SK-N-SH treated with all-trans-retinoic acid at 6 μM for 48 hours (cell line): ENCODE measurements at regions not wholly inside any gene's neighbourhood (a gene's known extent, or its start where the extent isn't known, plus 50 kb on each side); places are given as distances from the start of the nearest gene placed in this dataset.

Source experiments
- ATAC-seq: fragments of 200-7000 bp; cut with Tn5 transposase; 3 replicates; pipeline ENCODE4 v1.9.1; 2020; ENCODE audit warnings: mild to moderate bottlenecking, moderate library complexity
- BACH2 ChIP-seq: fragments of 250-450 bp; sonication (Bioruptor Pico); IDR thresholded peaks from 2 replicates; pipeline ENCODE4 v1.9.0; 2021; ENCODE audit warnings: mild to moderate bottlenecking, borderline replicate concordance
- ESRRG ChIP-seq: fragments of 250-450 bp; sonication (Bioruptor Pico); IDR thresholded peaks from 2 replicates; pipeline ENCODE4 v1.6.1; 2021; ENCODE audit warnings: mild to moderate bottlenecking
- GLIS3 ChIP-seq: fragments of 250-450 bp; sonication (Bioruptor Pico); IDR thresholded peaks from 2 replicates; pipeline ENCODE4 v1.5.0; 2020; ENCODE audit warnings: mild to moderate bottlenecking, moderate library complexity
- ISL1 ChIP-seq: fragments of 250-450 bp; sonication (Bioruptor Pico); IDR thresholded peaks from 2 replicates; pipeline ENCODE4 v2.1.2; 2022; ENCODE audit warnings: mild to moderate bottlenecking, moderate library complexity
- OSR1 ChIP-seq: fragments of 250-450 bp; sonication (Bioruptor Pico); IDR thresholded peaks from 2 replicates; pipeline ENCODE4 v1.8.0; 2022; ENCODE audit warnings: moderate library complexity, mild to moderate bottlenecking, inconsistent platforms
- PPARA ChIP-seq: fragments of 250-450 bp; sonication (Bioruptor Pico); IDR thresholded peaks from 2 replicates; pipeline ENCODE4 v1.5.0; 2020; ENCODE audit warnings: mild to moderate bottlenecking, borderline replicate concordance
- RARB ChIP-seq: fragments of 250-450 bp; sonication (Bioruptor Pico); IDR thresholded peaks from 2 replicates; pipeline ENCODE4 v1.8.0; 2021; ENCODE audit warnings: mild to moderate bottlenecking, moderate library complexity
- SNAI2 ChIP-seq: fragments of 250-450 bp; sonication (Bioruptor Pico); IDR thresholded peaks from 2 replicates; pipeline ENCODE4 v1.5.0; 2020; ENCODE audit warnings: mild to moderate bottlenecking, moderate library complexity
- TCF4 ChIP-seq: fragments of 250-450 bp; sonication (Bioruptor Pico); IDR thresholded peaks from 2 replicates; pipeline ENCODE4 v1.8.0; 2021; ENCODE audit warnings: mild to moderate bottlenecking, moderate library complexity, borderline replicate concordance
- TOX ChIP-seq: fragments of 250-450 bp; sonication (Bioruptor Pico); IDR thresholded peaks from 2 replicates; pipeline ENCODE4 v1.8.0; 2021; ENCODE audit warnings: mild to moderate bottlenecking, moderate library complexity, borderline replicate concordance
- ZC3H10 ChIP-seq: fragments of 250-450 bp; sonication (Bioruptor Pico); IDR thresholded peaks from 2 replicates; pipeline ENCODE4 v1.5.1; 2021; ENCODE audit warnings: mild to moderate bottlenecking, moderate library complexity
- ZFP3 ChIP-seq: fragments of 250-450 bp; sonication (Bioruptor Pico); IDR thresholded peaks from 2 replicates; pipeline ENCODE4 v1.5.0; 2020; ENCODE audit warnings: mild to moderate bottlenecking, moderate library complexity
- ZNF70 ChIP-seq: fragments of 450-650 bp; formaldehyde crosslinking; IDR thresholded peaks from 2 replicates; pipeline ENCODE4 v1.5.0; 2020; ENCODE audit warnings: mild to moderate bottlenecking, moderate library complexity
- TF ChIP-seq, protein P1 (sequence below): fragments of 250-450 bp; sonication (Bioruptor Pico); IDR thresholded peaks from 2 replicates; pipeline ENCODE4 v1.5.0; 2020; ENCODE audit warnings: mild to moderate bottlenecking, moderate library complexity
- TF ChIP-seq, protein P2 (sequence below): fragments of 250-450 bp; sonication (Bioruptor Pico); IDR thresholded peaks from 2 replicates; pipeline ENCODE4 v1.5.1; 2021; ENCODE audit warnings: mild to moderate bottlenecking, moderate library complexity
- TF ChIP-seq, protein P3 (sequence below): fragments of 250-450 bp; sonication (Bioruptor Pico); IDR thresholded peaks from 2 replicates; pipeline ENCODE4 v1.8.0; 2021; ENCODE audit warnings: low read depth, mild to moderate bottlenecking, moderate library complexity, borderline replicate concordance
- TF ChIP-seq, protein P4 (sequence below): fragments of 250-450 bp; sonication (Bioruptor Pico); IDR thresholded peaks from 2 replicates; pipeline ENCODE4 v1.5.1; 2020; ENCODE audit warnings: low read depth, mild to moderate bottlenecking, moderate library complexity
- TF ChIP-seq, protein P5 (sequence below): fragments of 250-450 bp; sonication (Bioruptor Pico); IDR thresholded peaks from 2 replicates; pipeline ENCODE4 v1.8.0; 2020; ENCODE audit warnings: mild to moderate bottlenecking, moderate library complexity, borderline replicate concordance

DNA sequence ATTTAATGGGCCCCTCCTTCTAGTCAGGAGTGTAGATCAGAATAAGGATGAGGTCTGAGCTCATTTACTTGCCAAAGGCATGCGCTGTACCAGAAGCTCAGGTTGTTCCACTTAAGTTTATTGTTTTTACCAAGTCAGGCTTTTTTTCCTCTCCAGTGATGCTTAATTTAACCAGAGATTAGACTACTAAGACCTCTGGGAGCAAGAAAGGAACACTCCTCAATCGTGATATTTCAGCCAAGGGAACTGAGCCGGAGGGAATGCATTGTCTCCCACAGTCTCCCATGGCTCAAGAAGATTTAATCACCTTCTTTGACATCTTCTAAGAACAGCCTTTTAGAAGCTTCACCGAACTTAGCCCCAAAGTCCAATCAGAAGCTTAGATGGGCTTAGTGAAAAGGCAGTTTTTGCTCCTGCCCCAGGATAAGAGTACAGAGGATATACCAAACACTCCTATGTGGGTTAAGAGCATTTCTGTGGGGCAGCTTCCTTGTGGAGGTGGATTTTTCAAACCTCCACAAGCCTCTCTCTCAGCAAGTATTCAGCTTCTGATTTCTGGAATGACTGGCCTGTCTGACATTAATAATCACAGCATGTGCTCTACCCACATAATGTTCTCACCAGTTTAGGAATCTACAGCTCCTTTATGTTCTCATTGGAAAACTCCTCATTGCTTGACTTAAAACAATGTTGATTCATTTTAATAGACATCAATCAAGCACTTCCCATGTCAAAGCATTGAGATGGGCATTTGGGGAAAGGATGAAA is 322.7 kb downstream of the SUCLA2 start (continued):
- TF ChIP-seq, protein P1, sequence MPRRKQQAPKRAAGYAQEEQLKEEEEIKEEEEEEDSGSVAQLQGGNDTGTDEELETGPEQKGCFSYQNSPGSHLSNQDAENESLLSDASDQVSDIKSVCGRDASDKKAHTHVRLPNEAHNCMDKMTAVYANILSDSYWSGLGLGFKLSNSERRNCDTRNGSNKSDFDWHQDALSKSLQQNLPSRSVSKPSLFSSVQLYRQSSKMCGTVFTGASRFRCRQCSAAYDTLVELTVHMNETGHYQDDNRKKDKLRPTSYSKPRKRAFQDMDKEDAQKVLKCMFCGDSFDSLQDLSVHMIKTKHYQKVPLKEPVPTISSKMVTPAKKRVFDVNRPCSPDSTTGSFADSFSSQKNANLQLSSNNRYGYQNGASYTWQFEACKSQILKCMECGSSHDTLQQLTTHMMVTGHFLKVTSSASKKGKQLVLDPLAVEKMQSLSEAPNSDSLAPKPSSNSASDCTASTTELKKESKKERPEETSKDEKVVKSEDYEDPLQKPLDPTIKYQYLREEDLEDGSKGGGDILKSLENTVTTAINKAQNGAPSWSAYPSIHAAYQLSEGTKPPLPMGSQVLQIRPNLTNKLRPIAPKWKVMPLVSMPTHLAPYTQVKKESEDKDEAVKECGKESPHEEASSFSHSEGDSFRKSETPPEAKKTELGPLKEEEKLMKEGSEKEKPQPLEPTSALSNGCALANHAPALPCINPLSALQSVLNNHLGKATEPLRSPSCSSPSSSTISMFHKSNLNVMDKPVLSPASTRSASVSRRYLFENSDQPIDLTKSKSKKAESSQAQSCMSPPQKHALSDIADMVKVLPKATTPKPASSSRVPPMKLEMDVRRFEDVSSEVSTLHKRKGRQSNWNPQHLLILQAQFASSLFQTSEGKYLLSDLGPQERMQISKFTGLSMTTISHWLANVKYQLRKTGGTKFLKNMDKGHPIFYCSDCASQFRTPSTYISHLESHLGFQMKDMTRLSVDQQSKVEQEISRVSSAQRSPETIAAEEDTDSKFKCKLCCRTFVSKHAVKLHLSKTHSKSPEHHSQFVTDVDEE (CRISPR knock-in tag) = no peak
- TF ChIP-seq, protein P2, sequence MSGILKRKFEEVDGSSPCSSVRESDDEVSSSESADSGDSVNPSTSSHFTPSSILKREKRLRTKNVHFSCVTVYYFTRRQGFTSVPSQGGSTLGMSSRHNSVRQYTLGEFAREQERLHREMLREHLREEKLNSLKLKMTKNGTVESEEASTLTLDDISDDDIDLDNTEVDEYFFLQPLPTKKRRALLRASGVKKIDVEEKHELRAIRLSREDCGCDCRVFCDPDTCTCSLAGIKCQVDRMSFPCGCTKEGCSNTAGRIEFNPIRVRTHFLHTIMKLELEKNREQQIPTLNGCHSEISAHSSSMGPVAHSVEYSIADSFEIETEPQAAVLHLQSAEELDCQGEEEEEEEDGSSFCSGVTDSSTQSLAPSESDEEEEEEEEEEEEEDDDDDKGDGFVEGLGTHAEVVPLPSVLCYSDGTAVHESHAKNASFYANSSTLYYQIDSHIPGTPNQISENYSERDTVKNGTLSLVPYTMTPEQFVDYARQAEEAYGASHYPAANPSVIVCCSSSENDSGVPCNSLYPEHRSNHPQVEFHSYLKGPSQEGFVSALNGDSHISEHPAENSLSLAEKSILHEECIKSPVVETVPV (CRISPR knock-in tag) = no peak
- TF ChIP-seq ISL1 (CRISPR knock-in tag) (no peak), GLIS3 (CRISPR knock-in tag) (no peak), BACH2 (CRISPR knock-in tag) (no peak), OSR1 (CRISPR knock-in tag) (no peak), ZC3H10 (no peak), PPARA (CRISPR knock-in tag) (no peak), RARB (CRISPR knock-in tag) (no peak), ESRRG (CRISPR knock-in tag) (no peak), ZFP3 (no peak), SNAI2 (CRISPR knock-in tag) (no peak)

DNA sequence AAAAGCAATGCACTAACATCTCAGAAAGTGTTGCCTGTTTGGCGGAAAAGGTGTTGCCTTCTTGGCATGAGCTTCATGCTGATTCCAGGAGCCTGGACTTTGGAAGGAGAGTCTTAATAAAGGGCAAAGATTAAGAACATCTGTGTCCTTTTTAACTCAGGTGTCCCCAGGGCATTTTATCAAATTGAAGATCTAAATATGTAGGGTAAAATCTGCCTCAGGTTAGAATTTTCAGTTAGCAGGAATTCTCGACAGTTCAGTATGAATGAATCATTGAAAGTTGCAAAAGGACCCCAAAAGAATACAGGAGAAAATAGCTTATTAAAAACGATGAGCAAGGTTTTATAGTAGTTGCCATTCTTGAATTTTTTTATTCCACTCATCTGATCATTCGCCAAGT is 325.2 kb downstream of the SUCLA2 start:
- TF ChIP-seq, protein P3, sequence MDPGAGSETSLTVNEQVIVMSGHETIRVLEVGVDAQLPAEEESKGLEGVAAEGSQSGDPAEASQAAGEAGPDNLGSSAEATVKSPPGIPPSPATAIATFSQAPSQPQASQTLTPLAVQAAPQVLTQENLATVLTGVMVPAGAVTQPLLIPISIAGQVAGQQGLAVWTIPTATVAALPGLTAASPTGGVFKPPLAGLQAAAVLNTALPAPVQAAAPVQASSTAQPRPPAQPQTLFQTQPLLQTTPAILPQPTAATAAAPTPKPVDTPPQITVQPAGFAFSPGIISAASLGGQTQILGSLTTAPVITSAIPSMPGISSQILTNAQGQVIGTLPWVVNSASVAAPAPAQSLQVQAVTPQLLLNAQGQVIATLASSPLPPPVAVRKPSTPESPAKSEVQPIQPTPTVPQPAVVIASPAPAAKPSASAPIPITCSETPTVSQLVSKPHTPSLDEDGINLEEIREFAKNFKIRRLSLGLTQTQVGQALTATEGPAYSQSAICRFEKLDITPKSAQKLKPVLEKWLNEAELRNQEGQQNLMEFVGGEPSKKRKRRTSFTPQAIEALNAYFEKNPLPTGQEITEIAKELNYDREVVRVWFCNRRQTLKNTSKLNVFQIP = no peak
- TF ChIP-seq SNAI2 (CRISPR knock-in tag) = no peak
- no peak for TF ChIP-seq ZFP3
- no peak for TF ChIP-seq ZNF70 (CRISPR knock-in tag)
- no peak for TF ChIP-seq TOX (CRISPR knock-in tag)
- TF ChIP-seq, protein P4, sequence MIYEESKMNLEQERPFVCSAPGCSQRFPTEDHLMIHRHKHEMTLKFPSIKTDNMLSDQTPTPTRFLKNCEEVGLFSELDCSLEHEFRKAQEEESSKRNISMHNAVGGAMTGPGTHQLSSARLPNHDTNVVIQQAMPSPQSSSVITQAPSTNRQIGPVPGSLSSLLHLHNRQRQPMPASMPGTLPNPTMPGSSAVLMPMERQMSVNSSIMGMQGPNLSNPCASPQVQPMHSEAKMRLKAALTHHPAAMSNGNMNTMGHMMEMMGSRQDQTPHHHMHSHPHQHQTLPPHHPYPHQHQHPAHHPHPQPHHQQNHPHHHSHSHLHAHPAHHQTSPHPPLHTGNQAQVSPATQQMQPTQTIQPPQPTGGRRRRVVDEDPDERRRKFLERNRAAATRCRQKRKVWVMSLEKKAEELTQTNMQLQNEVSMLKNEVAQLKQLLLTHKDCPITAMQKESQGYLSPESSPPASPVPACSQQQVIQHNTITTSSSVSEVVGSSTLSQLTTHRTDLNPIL = no peak
- no peak for TF ChIP-seq TCF4 (CRISPR knock-in tag)
- TF ChIP-seq ESRRG (CRISPR knock-in tag) = no peak

DNA sequence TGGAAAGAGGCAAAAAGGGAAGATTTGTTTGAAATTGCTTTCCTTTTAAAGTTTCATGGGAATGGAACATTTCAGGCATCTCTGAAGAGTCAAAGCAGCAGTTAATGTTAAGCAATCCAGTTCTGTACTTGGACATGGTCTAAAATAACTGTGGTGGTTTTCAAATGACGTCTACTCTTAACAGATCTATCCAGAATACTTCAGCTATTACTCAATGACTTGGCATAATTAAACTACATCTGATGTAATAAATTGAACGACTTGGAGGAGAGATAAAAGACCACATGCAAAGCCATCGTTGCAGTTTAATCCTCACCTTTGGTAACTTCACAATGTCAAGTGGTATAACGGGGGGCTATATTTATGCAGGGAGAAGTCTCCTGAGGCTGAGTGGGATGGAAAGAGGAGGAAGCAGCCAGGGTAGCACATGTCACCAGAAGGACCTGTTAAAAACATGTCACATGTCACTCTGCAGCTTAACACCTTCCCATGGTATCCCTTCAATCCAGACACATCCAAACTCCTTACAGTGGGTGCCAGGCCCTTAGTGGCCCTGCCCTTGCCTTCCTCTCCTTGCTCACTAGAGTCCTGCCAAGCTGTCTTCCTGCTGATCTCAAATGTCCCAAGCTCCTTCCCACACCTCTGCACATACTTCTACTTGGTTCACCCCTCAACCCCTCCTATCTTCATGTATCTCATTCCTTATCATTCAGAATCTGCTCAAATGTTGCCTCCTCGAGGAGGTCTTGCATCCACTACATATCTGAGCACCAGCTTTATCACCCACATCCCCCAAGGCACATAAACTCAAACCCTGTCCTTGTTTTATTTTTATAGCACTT is 327.8 kb downstream of the SUCLA2 start:
- TF ChIP-seq ISL1 (CRISPR knock-in tag) (peak; percentile 70), TOX (CRISPR knock-in tag) (peak; percentile 46; the same call in 1 of the 2 replicates), SNAI2 (CRISPR knock-in tag) (no peak)
- TF ChIP-seq, protein P4 = peak; percentile 74
- TF ChIP-seq, protein P5, sequence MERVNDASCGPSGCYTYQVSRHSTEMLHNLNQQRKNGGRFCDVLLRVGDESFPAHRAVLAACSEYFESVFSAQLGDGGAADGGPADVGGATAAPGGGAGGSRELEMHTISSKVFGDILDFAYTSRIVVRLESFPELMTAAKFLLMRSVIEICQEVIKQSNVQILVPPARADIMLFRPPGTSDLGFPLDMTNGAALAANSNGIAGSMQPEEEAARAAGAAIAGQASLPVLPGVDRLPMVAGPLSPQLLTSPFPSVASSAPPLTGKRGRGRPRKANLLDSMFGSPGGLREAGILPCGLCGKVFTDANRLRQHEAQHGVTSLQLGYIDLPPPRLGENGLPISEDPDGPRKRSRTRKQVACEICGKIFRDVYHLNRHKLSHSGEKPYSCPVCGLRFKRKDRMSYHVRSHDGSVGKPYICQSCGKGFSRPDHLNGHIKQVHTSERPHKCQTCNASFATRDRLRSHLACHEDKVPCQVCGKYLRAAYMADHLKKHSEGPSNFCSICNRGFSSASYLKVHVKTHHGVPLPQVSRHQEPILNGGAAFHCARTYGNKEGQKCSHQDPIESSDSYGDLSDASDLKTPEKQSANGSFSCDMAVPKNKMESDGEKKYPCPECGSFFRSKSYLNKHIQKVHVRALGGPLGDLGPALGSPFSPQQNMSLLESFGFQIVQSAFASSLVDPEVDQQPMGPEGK (CRISPR knock-in tag) = no peak
- ATAC-seq = peak; percentile 92

More for the DNA sequence above, 325.2 kb downstream of the SUCLA2 start:
- ATAC-seq = no peak
